ENCODE measurements at regions not wholly inside any gene's neighbourhood (a gene's known extent, or its start where the extent isn't known, plus 50 kb on each side); places are given as distances from the start of the nearest gene placed in this dataset.

GRCh38 chr7:156389116-156389692, 251.4 kb upstream of the RNF32 start:
- TF ChIP-seq CTCF (IDR thresholded peaks at IDR 0.05), result no peak
- TF ChIP-seq POLR2AphosphoS5 (IDR thresholded peaks at IDR 0.05), result no peak

All from breast epithelium (tissue), 3 donors.